Endothelial cell of umbilical vein (primary cell): ENCODE measurements at regions not wholly inside any gene's neighbourhood (a gene's known extent, or its start where the extent isn't known, plus 50 kb on each side); places are given as distances from the start of the nearest gene placed in this dataset.

Experiments used
- BruUV-seq: library from RNA; stranded (reverse); fragments of 400-500 nt; replicated peaks from 2 replicates; lab custom pipeline; 2021; lab: Mats Ljungman, UMichigan
- CTCF ChIA-PET: fragments of 300-600, 350-600 bp; sonication (Branson Sonifier 250); formaldehyde crosslinking; loops from one replicate; lab custom pipeline; 2021; ENCODE audit warnings: antibody characterized with exemption, inconsistent platforms; lab: Charles Lee
- POLR2A ChIA-PET: fragments of 300-600, 350-600 bp; sonication (Branson Sonifier 250); formaldehyde crosslinking; loops from one replicate; lab custom pipeline; 2021; ENCODE audit warnings: antibody characterized with exemption, inconsistent platforms; lab: Charles Lee
- DNase-seq: peaks from one replicate; pipeline ENCODE4 v3.0.0-alpha.2; 2011; ENCODE audit warnings: low read depth, low spot score
- FAIRE-seq: peaks from 2 replicates; lab custom pipeline; 2011; peaks lifted over from hg19 to GRCh38; lab: Jason Lieb, UNC
- H2AFZ ChIP-seq: 2 replicates; pipeline ENCODE4 v1.6.0; 2012; ENCODE audit warnings: low read depth, low read length, control low read depth, inconsistent platforms
- H3K27ac ChIP-seq: 2 replicates; pipeline ENCODE4 v1.5.1; 2011; ENCODE audit warnings: low read depth, mild to moderate bottlenecking, control low read depth, low read length, moderate library complexity; ENCODE audit not compliant: insufficient read depth
- H3K27me3 ChIP-seq, 2 experiments: 2 replicates each; pipeline versions ENCODE4 v1.6.0 to v1.6.1; 2011; ENCODE audit warnings: low read length in 2 of 2, mixed read lengths in 1 of 2; ENCODE audit not compliant: control insufficient read depth in 2 of 2, insufficient read depth in 2 of 2
- H3K36me3 ChIP-seq, 2 experiments: 2 replicates in 1 of 2; 3 replicates in 1 of 2; pipeline ENCODE4 v1.5.1; 2011; ENCODE audit warnings: low read length in 2 of 2, mild to moderate bottlenecking in 1 of 2, moderate library complexity in 1 of 2; ENCODE audit not compliant: control insufficient read depth in 2 of 2, insufficient read depth in 2 of 2; ENCODE audit errors: extremely low read depth in 1 of 2
- H3K4me1 ChIP-seq: 3 replicates; pipeline ENCODE4 v1.5.1; 2011; ENCODE audit warnings: mild to moderate bottlenecking, low read length; ENCODE audit not compliant: control insufficient read depth, insufficient read depth; ENCODE audit errors: extremely low read depth
- H3K4me2 ChIP-seq: 2 replicates; pipeline ENCODE4 v1.6.1; 2011; ENCODE audit warnings: low read length, control low read depth, mixed read lengths; ENCODE audit not compliant: insufficient read depth
- H3K4me3 ChIP-seq, 3 experiments: fragments of 200-600 bp in 1 of 3; sonication (generic), shearing (Covaris generic) in 1 of 3; replicated peaks in 1 of 3; 2 replicates each; pipeline ENCODE4 v1.5.1; 2011 to 2016; ENCODE audit warnings: control low read depth in 3 of 3, low read length in 3 of 3, mild to moderate bottlenecking in 2 of 3, inconsistent platforms in 1 of 3, low read depth in 1 of 3, moderate library complexity in 1 of 3; ENCODE audit not compliant: insufficient read depth in 1 of 3
- H3K79me2 ChIP-seq: 2 replicates; pipeline ENCODE4 v1.6.0; 2012; ENCODE audit warnings: low read length, inconsistent platforms; ENCODE audit not compliant: control insufficient read depth, insufficient read depth
- H3K9ac ChIP-seq: replicated peaks from 2 replicates; pipeline ENCODE3; 2011; ENCODE audit warnings: low read length, control low read depth; ENCODE audit not compliant: insufficient read depth; ENCODE audit errors: extremely low read depth
- H3K9me1 ChIP-seq: replicated peaks from 3 replicates; pipeline ENCODE4 v1.6.0; 2011; ENCODE audit warnings: mild to moderate bottlenecking, low read length; ENCODE audit not compliant: control insufficient read depth, insufficient read depth; ENCODE audit errors: extremely low read depth
- H3K9me3 ChIP-seq: replicated peaks from 2 replicates; pipeline ENCODE4 v1.5.1; 2012; ENCODE audit warnings: low read length, inconsistent platforms; ENCODE audit not compliant: control insufficient read depth, insufficient read depth
- H4K20me1 ChIP-seq: replicated peaks from 2 replicates; pipeline ENCODE3; 2011; ENCODE audit warnings: mild to moderate bottlenecking, low read length; ENCODE audit not compliant: control insufficient read depth, insufficient read depth; ENCODE audit errors: extremely low read depth
- CTCF ChIP-seq, 2 donors: IDR thresholded peaks; 1 replicate in 1 of 2; 2 replicates in 1 of 2; pipeline ENCODE4 v1.5.1; 2011; ENCODE audit warnings: low read length in 2 of 2, mild to moderate bottlenecking in 2 of 2, moderate library complexity in 2 of 2, control low read depth in 1 of 2, inconsistent platforms in 1 of 2, low read depth in 1 of 2; ENCODE audit not compliant: insufficient read depth in 1 of 2; ENCODE audit errors: extremely low read depth in 1 of 2
- EZH2 ChIP-seq: IDR thresholded peaks from 2 replicates; pipeline ENCODE4 v1.6.1; 2012; ENCODE audit warnings: borderline replicate concordance, low read depth, mild to moderate bottlenecking, moderate library complexity, low read length, inconsistent platforms; ENCODE audit not compliant: severe bottlenecking
- FOS ChIP-seq: IDR thresholded peaks from 2 replicates; pipeline ENCODE4 v1.6.1; 2011; ENCODE audit warnings: mild to moderate bottlenecking, low read length, moderate library complexity, borderline replicate concordance; ENCODE audit not compliant: insufficient read depth
- GATA2 ChIP-seq: IDR thresholded peaks from 2 replicates; pipeline ENCODE4 v1.7.0; 2011; ENCODE audit warnings: low read depth, mild to moderate bottlenecking, moderate library complexity, mixed read lengths, low read length; ENCODE audit not compliant: insufficient read length, insufficient read depth
- JUN ChIP-seq: IDR thresholded peaks from 2 replicates; pipeline ENCODE4 v1.6.1; 2011; ENCODE audit warnings: borderline replicate concordance, low read depth; ENCODE audit not compliant: insufficient read length, insufficient read depth
- MAX ChIP-seq: IDR thresholded peaks from 2 replicates; pipeline ENCODE4 v1.6.1; 2011; ENCODE audit not compliant: insufficient read depth, insufficient read length
- MYC ChIP-seq: IDR thresholded peaks from one replicate; pipeline ENCODE4 v1.6.1; 2011; ENCODE audit warnings: mild to moderate bottlenecking, low read depth, low read length
- POLR2A ChIP-seq: IDR thresholded peaks from 2 replicates; pipeline ENCODE4 v1.6.1; 2012; ENCODE audit warnings: low read depth, mild to moderate bottlenecking, control low read depth, low read length
- POLR2AphosphoS5 ChIP-seq: IDR thresholded peaks from 2 replicates; pipeline ENCODE4 v1.6.1; 2012; ENCODE audit warnings: low read depth, mild to moderate bottlenecking, control low read depth, low read length, moderate library complexity; ENCODE audit not compliant: insufficient read depth
- dilution Hi-C: fragments of 300-500 bp; cut with MboI; formaldehyde crosslinking; loops from one replicate; pipeline ENCODE4 v1.15.0; 2019; ENCODE audit warnings: low sequenced_read_pairs; ENCODE audit not compliant: extremely low pct_ligation_motif_present
- intact Hi-C: fragments of 100-400 bp; cut with micrococcal nuclease; formaldehyde crosslinking; loops from one replicate; pipeline ENCODE4 v1.10.0; 2022

GRCh38 chr17:17413215-17413792 lies 63.5 kb upstream of the MED9 start:
- ChIA-PET POLR2A (no interaction called here), CTCF (no interaction called here)
- Histone ChIP-seq H4K20me1 (no peaks in the 10 kb centered on the region), H3K4me1 (peaks cover 44% of the 10 kb centered on the region), H3K27me3 (no peaks in the 10 kb centered on the region), H3K27ac (no peak overlapping the region), H3K79me2 (no peaks in the 10 kb centered on the region), H3K4me2 (no peak overlapping the region), H2AFZ (no peak overlapping the region), H3K36me3 (no peaks in the 10 kb centered on the region), H3K9me3 (no peaks in the 10 kb centered on the region), H3K9me1 (no peaks in the 10 kb centered on the region), H3K4me3 (no peak overlapping the region), H3K9ac (no peak overlapping the region)
- intact Hi-C loops, result loop anchor here (10.0 kb wide), 1 partner anchor 979 kb away; no protein-coding TSS in a partner anchor
- BruUV-seq, result no TSS peak
- TF ChIP-seq POLR2A (no peak), GATA2 (no peak), CTCF (IDR thresholded peaks at IDR 0.05; ENCODE audit: extremely low read depth in 1 of 2, insufficient read depth in 1 of 2, low read depth in 1 of 2, low read length in 2 of 2) (no peak)
- no peak for DNase-seq
- no peak for FAIRE-seq
- dilution Hi-C loops, result no loop called here

GRCh38 chr17:17413821-17414220 lies 63.0 kb upstream of the MED9 start:
- Histone ChIP-seq H2AFZ (no peak overlapping the region), H3K27me3 (no peaks in the 10 kb centered on the region), H3K36me3 (no peaks in the 10 kb centered on the region), H3K9me1 (no peaks in the 10 kb centered on the region), H3K79me2 (no peaks in the 10 kb centered on the region), H3K4me2 (no peak overlapping the region), H3K4me3 (no peak overlapping the region), H4K20me1 (no peaks in the 10 kb centered on the region), H3K9me3 (no peaks in the 10 kb centered on the region), H3K4me1 (peaks cover 39% of the 10 kb centered on the region), H3K27ac (no peak overlapping the region), H3K9ac (no peak overlapping the region)
- DNase-seq, result no peak
- BruUV-seq, result no TSS peak
- no peak for FAIRE-seq
- CTCF ChIA-PET, result interaction anchor here (1.0 to 1.8 kb wide), 2 partner anchors 57 to 83 kb away, joined by 3 to 4 read pairs; no protein-coding TSS in a partner anchor
- dilution Hi-C loops, result no loop called here
- POLR2A ChIA-PET, result no interaction called here
- TF ChIP-seq JUN, result no peak
- TF ChIP-seq POLR2A, result no peak
- no peak for TF ChIP-seq FOS
- TF ChIP-seq GATA2, result no peak
- TF ChIP-seq MAX, result no peak
- TF ChIP-seq EZH2, result no peak
- TF ChIP-seq CTCF (IDR thresholded peaks at IDR 0.05; ENCODE audit: extremely low read depth in 1 of 2, insufficient read depth in 1 of 2, low read depth in 1 of 2, low read length in 2 of 2), result no peak
- no peak for TF ChIP-seq MYC
- no peak for TF ChIP-seq POLR2AphosphoS5
- intact Hi-C loops, result loop anchor here (10.0 kb wide), 1 partner anchor 979 kb away; no protein-coding TSS in a partner anchor
